GM12872 (cell line): ENCODE measurements at regions not wholly inside any gene's neighbourhood (a gene's known extent, or its start where the extent isn't known, plus 50 kb on each side); places are given as distances from the start of the nearest gene placed in this dataset.

Source experiments
- TF ChIP-seq, protein P1 (sequence below): IDR thresholded peaks from 3 replicates; pipeline ENCODE4 v1.5.1; 2011; ENCODE audit warnings: low read depth, mild to moderate bottlenecking, low read length, moderate library complexity; ENCODE audit not compliant: insufficient read depth

DNA sequence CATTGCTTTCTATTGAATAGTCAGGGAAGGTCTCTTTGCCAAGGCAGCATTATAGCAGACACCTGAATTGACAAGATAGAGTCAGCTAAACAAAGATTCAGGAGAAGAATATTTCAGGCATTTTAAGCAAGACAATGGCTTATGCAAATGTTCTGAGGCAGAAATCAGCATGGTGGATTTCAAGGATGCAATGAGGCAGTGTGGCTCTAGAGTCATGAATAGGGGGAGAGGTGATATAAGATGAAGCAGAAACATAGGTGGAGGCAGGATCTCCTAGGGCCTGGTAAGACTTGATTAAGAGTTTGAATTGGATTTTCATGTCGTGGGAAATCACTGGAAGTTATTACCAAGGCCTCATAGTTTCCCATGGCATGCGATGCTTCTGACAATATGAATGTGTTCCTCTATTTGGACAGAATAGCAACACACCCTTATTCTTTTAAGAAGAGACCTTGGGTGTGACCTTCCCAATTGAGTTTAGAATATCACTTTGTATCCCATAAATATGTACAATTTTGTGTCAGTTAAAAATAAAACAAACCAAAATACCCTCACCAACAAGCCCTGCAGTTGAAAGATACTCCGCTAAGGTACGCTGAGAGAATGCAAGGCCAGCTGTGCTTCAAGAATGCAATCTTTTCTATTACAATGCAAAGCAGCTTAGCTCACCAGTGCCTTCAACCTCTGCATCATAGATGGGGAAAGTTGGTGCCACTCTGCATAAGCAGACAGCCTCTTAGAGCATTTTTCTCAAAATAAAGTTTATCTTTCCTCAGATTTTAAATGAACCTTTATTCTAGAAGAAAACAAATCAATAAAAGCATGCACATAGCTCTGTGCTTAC is 139.6 kb upstream of the SALL1 start:
- TF ChIP-seq, protein P1, sequence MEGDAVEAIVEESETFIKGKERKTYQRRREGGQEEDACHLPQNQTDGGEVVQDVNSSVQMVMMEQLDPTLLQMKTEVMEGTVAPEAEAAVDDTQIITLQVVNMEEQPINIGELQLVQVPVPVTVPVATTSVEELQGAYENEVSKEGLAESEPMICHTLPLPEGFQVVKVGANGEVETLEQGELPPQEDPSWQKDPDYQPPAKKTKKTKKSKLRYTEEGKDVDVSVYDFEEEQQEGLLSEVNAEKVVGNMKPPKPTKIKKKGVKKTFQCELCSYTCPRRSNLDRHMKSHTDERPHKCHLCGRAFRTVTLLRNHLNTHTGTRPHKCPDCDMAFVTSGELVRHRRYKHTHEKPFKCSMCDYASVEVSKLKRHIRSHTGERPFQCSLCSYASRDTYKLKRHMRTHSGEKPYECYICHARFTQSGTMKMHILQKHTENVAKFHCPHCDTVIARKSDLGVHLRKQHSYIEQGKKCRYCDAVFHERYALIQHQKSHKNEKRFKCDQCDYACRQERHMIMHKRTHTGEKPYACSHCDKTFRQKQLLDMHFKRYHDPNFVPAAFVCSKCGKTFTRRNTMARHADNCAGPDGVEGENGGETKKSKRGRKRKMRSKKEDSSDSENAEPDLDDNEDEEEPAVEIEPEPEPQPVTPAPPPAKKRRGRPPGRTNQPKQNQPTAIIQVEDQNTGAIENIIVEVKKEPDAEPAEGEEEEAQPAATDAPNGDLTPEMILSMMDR: no peak

DNA sequence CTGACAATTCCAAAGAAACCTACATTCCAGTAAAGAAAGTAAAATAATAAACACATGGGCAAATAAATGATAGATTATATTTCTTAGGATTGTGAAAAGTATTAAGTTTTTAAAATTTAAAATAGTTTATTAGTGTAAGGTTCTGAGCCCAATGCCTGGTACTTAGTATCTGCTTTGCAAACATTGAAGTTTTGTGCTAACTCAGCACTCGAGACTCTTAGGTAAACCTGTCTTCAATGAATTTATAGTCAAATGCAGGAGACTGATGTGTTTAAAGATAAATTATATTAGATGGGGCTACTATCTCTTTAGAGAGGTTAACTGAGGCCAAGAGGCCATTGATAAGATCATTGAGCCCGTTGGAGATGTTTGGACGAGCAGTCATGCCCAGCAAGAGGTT is 138.3 kb upstream of the SALL1 start:
- TF ChIP-seq, protein P1: no peak

DNA sequence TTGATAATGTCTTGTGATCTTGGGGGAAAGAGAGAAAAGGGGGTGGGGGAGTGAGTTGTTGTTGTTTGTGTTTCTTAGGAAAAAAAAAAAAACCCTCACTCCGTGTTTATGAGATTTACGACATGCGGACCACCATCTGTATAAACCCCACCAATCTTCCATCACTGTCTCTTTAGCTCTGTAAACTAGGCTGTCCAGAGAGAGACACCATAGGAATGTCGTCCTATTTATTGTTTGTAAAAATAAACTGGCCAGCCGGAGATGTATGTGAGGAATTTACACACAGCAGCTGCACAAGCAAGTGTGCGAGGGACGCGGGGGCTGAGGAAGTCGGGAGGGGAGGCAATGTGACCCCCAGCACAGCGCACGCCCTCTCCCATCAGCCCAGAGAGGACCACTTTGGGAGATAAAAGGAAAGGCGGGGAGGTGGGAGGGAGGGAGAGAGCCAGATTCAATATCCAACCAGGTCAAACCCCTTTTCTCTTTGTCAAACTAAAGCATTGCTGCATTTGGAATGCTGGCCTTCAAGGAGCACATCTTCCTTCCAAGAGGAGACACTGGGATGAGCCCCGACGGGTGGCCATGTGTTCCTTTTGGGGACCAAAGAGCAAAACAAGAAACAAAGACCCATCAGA is 136.2 kb upstream of the SALL1 start:
- TF ChIP-seq, protein P1: no peak

DNA sequence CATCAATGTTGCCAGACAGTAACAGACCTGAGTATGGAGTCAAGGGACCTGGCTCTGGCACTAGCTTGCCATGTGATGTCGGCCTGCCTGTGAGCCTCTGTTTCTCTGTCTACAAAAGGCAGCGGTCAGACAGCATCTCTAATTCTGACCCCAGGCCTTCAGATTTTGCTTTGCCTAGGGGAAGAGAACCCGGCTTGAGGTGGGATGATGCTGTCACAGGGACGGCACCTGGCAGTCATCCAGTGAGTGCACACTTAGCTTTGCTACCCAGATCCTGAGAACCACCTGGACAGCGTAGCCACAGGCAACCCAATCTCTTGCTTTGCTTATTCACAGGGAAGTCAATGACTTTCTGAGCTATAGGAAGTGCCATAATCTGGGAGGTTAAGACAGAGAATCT is 135.2 kb upstream of the SALL1 start:
- TF ChIP-seq, protein P1: no peak

DNA sequence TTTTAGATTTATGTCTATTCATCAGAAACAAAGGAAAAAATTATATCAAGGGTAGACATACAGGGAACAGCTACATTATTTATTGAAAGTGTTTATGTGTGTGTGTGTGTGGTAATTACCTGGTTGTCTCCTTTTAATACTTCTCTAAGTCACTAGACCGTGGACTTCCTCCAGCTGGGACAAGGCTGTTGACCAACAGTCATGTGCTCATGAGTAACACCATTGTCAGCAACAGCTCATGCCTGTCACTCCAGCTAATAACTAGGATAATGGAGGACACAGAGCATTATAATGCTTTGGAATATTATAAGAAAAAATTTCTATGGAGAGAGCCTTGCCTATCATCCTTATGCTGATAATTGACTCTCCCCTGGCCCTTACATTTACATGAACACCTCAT is 125.3 kb upstream of the SALL1 start:
- TF ChIP-seq, protein P1: no peak

DNA sequence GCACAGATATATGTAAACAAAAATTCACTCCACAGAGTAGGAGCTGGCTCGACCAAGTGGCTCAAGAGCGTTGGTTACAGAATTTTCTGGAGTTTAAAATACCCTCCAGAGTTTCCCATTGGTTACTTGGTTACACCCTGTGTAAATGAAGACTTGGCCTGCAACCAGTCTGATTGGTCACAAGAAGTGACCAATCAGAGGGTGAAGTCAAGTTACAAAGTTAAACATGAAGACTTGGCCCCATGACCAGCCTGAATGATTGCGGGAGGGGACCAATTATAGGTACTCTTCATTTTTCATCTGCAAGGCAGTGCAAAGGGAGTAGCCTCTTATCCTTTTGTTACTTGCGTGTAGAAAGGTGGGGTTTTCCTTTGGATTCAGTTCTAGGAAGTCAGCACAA is 121.3 kb upstream of the SALL1 start:
- TF ChIP-seq, protein P1: no peak

DNA sequence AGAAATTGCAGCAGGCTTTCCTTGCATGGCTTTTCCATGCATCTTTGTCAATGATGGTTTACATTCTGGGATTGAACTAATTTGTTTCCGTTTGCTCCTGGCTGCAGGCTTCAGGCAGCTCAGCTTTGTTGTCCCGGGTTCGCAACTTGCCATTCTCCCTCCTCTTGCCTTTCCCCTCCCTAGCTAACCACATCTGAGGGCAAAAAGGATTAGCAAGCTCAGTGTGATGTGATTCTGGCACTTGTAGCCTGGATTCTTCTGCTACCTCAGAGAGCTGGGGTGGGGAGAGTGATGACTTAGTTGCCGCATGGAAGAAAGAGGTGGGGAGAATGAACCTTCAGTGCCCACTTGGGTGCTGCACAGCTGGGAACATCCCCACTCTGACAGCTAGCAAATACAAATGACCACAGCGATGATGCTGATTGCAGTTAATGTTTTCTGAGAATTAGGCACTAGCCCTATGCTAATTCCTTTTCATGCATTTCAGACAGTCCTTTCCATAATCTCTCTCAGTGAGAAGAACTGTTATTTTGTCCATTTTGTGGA is 120.2 kb upstream of the SALL1 start:
- TF ChIP-seq, protein P1: no peak
